NCI-H2196 (cell line): ENCODE measurements at regions not wholly inside any gene's neighbourhood (a gene's known extent, or its start where the extent isn't known, plus 50 kb on each side); places are given as distances from the start of the nearest gene placed in this dataset.

Source experiments
- DNase-seq: peaks from one replicate; lab custom pipeline; 2025; ENCODE audit not compliant: unreplicated experiment; lab: John Stamatoyannopoulos, UW

- DNase-seq: no peak
Measured at GRCh38 chr13:40236566-40237168, 429.8 kb downstream of the FOXO1 start.

GRCh38 chr13:40238761-40239160, 427.7 kb downstream of the FOXO1 start:
- no peak for DNase-seq

GRCh38 chr13:40240293-40240692, 426.1 kb downstream of the FOXO1 start:
- no peak for DNase-seq

GRCh38 chr13:40241125-40241798, 425.2 kb downstream of the FOXO1 start:
- no peak for DNase-seq

GRCh38 chr13:40243047-40243446, 423.4 kb downstream of the FOXO1 start:
- DNase-seq: no peak

GRCh38 chr13:40243982-40244381, 422.5 kb downstream of the FOXO1 start:
- DNase-seq: no peak

GRCh38 chr13:40245567-40245966, 420.9 kb downstream of the FOXO1 start:
- DNase-seq: no peak

GRCh38 chr13:40247845-40248244, 418.6 kb downstream of the FOXO1 start:
- no peak for DNase-seq

GRCh38 chr13:40251343-40252032, 415.0 kb downstream of the FOXO1 start:
- DNase-seq: no peak

- DNase-seq: no peak
Measured at GRCh38 chr13:40252241-40252640, 414.2 kb downstream of the FOXO1 start.

- no peak for DNase-seq
Measured at GRCh38 chr13:40252676-40253075, 413.8 kb downstream of the FOXO1 start.

- no peak for DNase-seq
Measured at GRCh38 chr13:40254394-40254793, 412.0 kb downstream of the FOXO1 start.

- no peak for DNase-seq
Measured at GRCh38 chr13:40255551-40255950, 410.9 kb downstream of the FOXO1 start.

- DNase-seq: no peak
Measured at GRCh38 chr13:40259899-40260298, 406.5 kb downstream of the FOXO1 start.

GRCh38 chr13:40261336-40261735, 405.1 kb downstream of the FOXO1 start:
- DNase-seq: no peak

GRCh38 chr13:40261947-40262346, 404.5 kb downstream of the FOXO1 start:
- no peak for DNase-seq

GRCh38 chr13:40269086-40269485, 397.4 kb downstream of the FOXO1 start:
- no peak for DNase-seq

GRCh38 chr13:40270726-40271125, 395.7 kb downstream of the FOXO1 start:
- DNase-seq: no peak

GRCh38 chr13:40271271-40271885, 395.1 kb downstream of the FOXO1 start:
- DNase-seq: no peak

- DNase-seq: no peak
Measured at GRCh38 chr13:40271931-40272775, 394.3 kb downstream of the FOXO1 start.

- no peak for DNase-seq
Measured at GRCh38 chr13:40272776-40273139, 393.7 kb downstream of the FOXO1 start.
